ENCODE measurements at regions not wholly inside any gene's neighbourhood (a gene's known extent, or its start where the extent isn't known, plus 50 kb on each side); places are given as distances from the start of the nearest gene placed in this dataset.

DNA sequence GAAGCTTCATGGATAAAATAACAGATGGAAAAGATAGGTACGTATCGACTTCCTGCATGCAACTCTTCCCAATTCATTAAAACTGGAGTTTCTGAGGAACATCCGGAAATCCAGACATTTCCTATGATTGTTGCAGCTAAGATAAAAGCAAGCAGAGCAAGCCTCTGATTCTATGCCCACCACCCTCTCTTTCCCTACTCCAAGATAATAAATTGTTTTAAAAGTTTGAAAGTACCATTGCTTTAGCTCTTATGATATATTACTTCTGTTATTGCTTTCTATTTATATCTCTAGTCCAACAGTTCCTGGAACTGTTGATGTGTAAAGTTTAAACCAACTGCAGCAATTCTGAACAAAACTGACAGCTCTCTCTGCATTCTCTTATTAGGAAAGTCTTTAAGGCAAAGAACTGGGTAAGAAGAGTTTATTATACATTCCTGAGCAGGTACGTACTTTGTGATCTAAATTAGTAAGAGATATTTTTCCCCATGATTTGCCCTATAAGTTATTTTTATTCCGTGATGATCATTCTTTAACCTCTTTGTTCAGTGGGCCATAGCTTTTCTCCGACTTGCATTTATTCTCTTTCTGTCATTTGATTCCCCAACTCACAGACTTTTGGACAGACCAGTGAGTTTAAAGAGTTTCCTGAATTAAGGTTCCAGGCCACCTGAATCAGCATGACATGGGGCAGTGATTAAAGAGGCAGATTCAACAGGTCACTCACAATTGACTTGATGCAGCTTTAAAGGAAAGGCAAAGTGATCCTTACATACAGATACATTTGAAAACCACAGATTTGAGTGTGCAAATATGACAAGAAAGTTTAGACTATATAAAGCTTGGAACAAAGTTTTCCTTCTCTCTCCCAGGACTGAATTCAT, 94.2 kb upstream of the THRB start:
- no peaks in the 10 kb centered on the region for H3K9me3 Mint-ChIP-seq
- H3K36me3 Mint-ChIP-seq, result no peaks in the 10 kb centered on the region
- H3K27me3 Mint-ChIP-seq, result no peaks in the 10 kb centered on the region

DNA sequence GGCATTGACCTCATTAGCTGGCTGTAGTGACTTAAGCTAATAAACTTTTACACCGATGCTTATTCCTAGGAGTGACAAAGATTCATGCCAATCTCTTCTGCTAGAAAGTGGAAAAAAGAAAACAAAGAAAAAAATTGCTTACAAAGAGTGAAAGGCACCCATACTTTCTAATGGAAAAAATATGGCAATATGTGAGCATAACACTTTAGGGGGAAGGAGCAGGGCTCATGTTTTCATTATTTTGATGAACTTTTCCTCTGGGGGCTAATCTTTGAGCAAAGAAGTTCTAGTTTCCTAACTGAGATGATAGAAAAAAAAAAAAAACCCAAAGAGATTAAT, 94.8 kb upstream of the THRB start:
- DNase-seq (no peak), ATAC-seq (ENCODE audit: low read depth) (no peak)
- Mint-ChIP-seq H3K9me3 (no peaks in the 10 kb centered on the region), H3K36me3 (no peaks in the 10 kb centered on the region), H3K27ac (no peak overlapping the region), H3K4me3 (no peak overlapping the region), H3K27me3 (no peaks in the 10 kb centered on the region), H3K4me1 (no peaks in the 10 kb centered on the region)
- POLR2A ChIA-PET, result no interaction called here

More for the DNA sequence above, 94.2 kb upstream of the THRB start:
- POLR2A ChIA-PET, result no interaction called here
- H3K4me3 Mint-ChIP-seq, result no peak overlapping the region
- ATAC-seq (ENCODE audit: low read depth), result no peak
- no peaks in the 10 kb centered on the region for H3K4me1 Mint-ChIP-seq
- H3K27ac Mint-ChIP-seq, result no peak overlapping the region
- DNase-seq, result no peak

DNA sequence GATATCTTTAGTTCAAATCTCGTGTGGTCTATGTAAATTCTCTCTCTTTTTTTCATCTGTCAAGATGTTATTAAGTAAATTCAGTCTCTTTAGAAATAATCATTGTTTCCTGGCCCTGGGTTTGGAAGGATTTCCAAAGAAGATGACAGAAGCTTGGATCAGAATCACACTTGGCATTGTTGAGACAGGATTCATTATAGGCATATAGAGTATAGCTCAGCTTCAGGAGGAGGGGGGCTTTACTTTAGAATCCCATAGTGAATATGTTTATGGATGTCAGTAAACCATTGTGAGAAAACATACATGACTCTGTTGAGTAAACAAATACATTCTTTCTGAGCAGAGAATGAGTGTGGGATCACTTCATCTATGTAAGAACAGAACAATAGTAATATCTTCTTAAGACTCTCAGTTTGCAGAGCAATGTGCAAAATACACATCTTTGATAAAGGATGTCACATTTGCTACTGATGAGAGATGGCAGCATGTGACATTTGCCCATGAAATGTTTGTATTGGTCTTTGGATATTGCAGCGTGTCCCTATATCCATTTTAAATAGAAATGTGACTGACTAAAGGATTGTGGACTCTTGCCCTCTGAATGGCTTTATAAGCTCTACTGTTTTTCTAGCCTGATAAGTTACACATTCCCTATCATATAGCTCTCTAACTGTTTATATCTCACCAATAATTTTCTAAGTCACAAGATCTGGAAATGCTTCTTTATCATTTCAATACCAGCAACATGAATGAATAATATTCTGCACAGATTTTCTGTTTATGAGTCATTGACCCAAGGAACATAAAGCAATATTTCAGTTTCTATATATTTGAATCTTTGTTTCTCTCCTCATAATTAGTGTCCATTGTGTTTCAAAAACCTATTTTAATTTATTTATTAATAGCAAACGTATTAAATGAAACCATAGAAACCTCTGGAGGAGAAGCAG, 95.6 kb upstream of the THRB start:
- Mint-ChIP-seq H3K36me3 (no peaks in the 10 kb centered on the region), H3K9me3 (no peaks in the 10 kb centered on the region), H3K4me1 (no peaks in the 10 kb centered on the region), H3K4me3 (no peak overlapping the region), H3K27ac (no peak overlapping the region), H3K27me3 (no peaks in the 10 kb centered on the region)
- ATAC-seq (ENCODE audit: low read depth), result no peak
- DNase-seq, result no peak
- POLR2A ChIA-PET, result no interaction called here

DNA sequence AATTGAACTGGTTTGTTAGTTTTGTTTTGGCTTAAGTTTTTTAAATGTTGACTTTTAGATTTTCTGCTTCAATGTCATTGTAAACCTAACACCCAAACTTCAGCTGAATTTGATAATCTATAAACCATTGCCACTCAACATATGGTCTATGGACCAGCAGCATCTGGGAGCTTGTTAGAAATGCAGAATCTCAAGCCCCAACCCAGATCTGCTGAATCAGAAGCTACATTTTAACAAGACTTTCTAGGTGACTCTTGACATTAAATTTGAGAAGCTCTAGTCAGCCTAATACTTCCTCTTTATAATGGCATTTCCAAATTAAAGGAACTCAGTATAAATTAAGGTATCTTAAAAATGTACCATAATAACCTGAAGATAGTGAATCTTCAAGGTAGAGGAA, 96.5 kb upstream of the THRB start:
- no peak overlapping the region for H3K4me3 Mint-ChIP-seq
- H3K4me1 Mint-ChIP-seq, result no peaks in the 10 kb centered on the region
- H3K27ac Mint-ChIP-seq, result no peak overlapping the region
- DNase-seq (no peak), ATAC-seq (ENCODE audit: low read depth) (no peak)
- H3K36me3 Mint-ChIP-seq, result no peaks in the 10 kb centered on the region
- POLR2A ChIA-PET, result no interaction called here
- H3K9me3 Mint-ChIP-seq, result no peaks in the 10 kb centered on the region
- H3K27me3 Mint-ChIP-seq, result no peaks in the 10 kb centered on the region

DNA sequence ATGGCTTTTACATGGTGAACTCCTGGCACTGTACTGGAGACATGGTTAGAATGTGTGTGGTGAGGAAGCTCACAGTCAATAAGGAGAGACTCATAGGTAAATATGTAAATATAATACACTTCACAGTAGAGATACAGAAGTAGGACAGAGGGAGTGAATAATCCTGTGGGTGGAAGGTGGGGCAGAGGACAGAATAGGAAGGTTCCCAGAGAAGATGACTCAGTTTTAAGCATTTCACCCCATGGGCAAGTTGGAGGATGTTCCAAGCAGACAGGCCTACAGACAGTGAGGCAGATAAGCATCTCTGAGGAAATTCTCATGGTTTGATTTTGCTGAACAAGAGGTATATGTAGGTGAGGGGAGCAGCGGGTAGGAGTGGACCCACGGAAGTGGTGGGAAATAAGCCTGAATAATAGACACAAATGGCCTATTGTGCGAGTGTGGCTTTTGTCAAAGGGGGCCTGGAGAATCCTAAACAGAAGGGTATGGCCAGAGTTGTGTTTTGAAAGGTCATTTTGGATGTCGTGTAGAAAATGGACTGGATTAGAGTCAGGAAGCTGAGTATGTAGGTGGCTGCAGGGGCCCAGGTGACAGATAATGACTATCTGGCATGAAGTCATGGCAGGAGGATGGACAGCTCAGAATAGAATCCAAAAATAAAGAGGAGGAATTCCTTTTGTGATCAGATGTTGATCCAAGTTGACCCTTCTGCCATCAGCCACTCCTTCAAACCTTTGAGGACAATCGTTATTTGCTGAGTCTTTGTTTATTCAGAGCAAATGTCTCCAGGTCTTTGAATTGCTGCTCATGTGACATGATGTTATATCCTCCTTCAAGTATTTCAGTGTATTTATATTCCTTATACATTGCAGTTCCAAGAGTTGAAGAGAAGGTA, 97.3 kb upstream of the THRB start:
- Mint-ChIP-seq H3K9me3 (no peaks in the 10 kb centered on the region), H3K4me3 (no peak overlapping the region), H3K4me1 (no peaks in the 10 kb centered on the region), H3K36me3 (no peaks in the 10 kb centered on the region), H3K27me3 (no peaks in the 10 kb centered on the region), H3K27ac (no peak overlapping the region)
- no peak for ATAC-seq (ENCODE audit: low read depth)
- POLR2A ChIA-PET, result no interaction called here
- DNase-seq, result no peak

DNA sequence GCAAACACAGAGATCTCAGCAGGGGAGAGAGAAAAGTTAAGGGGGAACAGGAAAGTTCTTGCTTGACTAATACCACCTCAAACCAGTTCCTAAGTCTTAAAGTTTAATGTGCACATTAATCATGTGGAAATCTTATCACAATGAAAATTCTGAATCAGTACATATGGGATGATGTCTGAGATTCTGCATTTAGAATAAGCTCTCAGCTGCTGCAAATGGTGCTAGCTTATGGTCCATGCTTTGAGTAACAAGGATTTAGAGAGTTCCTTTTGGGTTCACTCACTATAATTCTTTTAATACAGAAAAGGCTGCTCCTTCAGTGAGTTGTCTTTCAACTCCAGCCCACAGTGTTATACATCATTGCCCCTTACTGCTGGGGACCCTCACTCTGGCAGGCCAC, 99.5 kb upstream of the THRB start:
- H3K27me3 Mint-ChIP-seq, result no peaks in the 10 kb centered on the region
- no peak for DNase-seq
- ATAC-seq (ENCODE audit: low read depth), result no peak
- no peaks in the 10 kb centered on the region for H3K4me1 Mint-ChIP-seq
- POLR2A ChIA-PET, result no interaction called here
- no peaks in the 10 kb centered on the region for H3K9me3 Mint-ChIP-seq
- H3K4me3 Mint-ChIP-seq, result no peak overlapping the region
- H3K27ac Mint-ChIP-seq, result no peak overlapping the region
- H3K36me3 Mint-ChIP-seq, result no peaks in the 10 kb centered on the region

DNA sequence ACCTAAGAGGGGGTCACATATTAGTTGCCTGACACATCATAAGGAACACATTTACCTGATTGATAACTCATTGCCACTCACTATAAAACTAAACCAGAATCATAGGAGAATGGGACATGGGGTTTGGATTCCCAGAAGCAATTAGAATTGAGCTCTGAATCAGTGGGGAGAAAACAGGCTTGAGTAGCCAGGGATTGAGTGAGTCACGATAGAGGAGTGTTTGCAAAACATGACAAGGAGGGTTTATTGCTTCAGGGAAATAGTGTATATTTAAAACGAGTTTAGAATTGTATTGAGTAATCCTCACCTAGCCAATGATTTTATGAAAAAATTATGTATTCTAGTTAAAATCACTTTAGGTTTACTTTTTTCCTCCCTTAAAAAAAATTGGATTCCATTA, 101.1 kb upstream of the THRB start:
- Mint-ChIP-seq H3K27me3 (no peaks in the 10 kb centered on the region), H3K27ac (no peak overlapping the region), H3K4me3 (no peak overlapping the region), H3K9me3 (no peaks in the 10 kb centered on the region), H3K4me1 (no peaks in the 10 kb centered on the region), H3K36me3 (no peaks in the 10 kb centered on the region)
- ATAC-seq (ENCODE audit: low read depth) (no peak), DNase-seq (no peak)
- POLR2A ChIA-PET, result no interaction called here

DNA sequence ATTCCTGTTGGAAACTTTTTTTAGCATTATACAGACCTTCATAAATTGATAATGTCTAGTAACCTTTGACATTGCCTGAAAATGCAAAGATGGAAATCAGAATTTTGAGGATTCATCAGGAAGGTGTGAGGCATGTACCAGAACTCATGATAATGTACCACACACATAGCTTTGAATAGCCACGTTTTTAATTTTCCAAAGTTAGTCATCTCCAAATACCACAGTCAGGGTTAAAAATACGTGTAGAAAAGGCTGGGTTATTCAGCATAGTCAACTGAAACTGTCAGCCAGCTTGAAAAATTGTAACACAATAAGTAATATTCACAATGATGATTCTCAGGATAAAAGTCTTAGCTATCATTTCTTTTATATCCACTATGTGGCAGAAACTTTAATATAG, 102.0 kb upstream of the THRB start:
- no peaks in the 10 kb centered on the region for H3K4me1 Mint-ChIP-seq
- ATAC-seq (ENCODE audit: low read depth), result no peak
- DNase-seq, result no peak
- H3K36me3 Mint-ChIP-seq, result no peaks in the 10 kb centered on the region
- H3K27me3 Mint-ChIP-seq, result no peaks in the 10 kb centered on the region
- POLR2A ChIA-PET, result no interaction called here
- no peak overlapping the region for H3K4me3 Mint-ChIP-seq
- H3K9me3 Mint-ChIP-seq, result no peaks in the 10 kb centered on the region
- no peak overlapping the region for H3K27ac Mint-ChIP-seq

DNA sequence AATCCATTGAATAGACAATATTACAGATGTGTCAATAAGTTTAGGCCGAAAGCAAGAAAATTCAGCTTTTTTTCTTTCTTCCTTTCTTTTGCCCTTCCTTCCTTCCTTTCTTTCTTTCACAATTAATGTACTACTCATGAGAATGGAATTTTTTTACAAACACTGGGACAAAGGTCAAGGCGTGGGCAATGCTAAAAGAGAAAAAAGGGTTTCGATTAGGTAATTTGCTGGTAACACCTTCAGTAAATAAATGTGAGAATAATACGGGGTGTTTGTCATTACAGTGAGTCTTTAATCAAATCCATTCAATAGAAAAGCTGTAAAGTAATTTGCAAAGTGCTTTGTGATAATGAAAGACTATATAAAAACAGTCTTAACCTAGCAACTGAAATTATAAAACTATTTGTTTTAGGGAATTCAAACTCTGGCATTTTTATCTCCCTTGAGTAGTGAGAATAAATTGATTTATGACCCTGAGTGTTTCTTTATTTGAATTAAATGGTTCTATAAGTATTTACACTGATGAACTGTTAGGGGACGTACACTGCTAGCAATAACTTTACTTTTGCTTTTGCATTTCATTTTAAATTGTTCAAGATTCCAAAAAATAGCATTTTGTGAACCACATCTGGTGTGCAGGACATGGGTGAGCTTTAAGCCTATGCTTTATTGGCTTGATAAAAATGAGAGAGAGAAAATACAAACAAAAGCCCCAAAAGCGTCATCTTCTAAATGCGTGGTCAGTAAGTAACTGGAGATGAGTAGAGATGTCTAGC, 104.2 kb upstream of the THRB start:
- Mint-ChIP-seq H3K4me1 (no peaks in the 10 kb centered on the region), H3K4me3 (no peak overlapping the region), H3K27me3 (no peaks in the 10 kb centered on the region), H3K27ac (no peak overlapping the region), H3K9me3 (no peaks in the 10 kb centered on the region), H3K36me3 (no peaks in the 10 kb centered on the region)
- POLR2A ChIA-PET, result no interaction called here
- DNase-seq (no peak), ATAC-seq (ENCODE audit: low read depth) (no peak)

DNA sequence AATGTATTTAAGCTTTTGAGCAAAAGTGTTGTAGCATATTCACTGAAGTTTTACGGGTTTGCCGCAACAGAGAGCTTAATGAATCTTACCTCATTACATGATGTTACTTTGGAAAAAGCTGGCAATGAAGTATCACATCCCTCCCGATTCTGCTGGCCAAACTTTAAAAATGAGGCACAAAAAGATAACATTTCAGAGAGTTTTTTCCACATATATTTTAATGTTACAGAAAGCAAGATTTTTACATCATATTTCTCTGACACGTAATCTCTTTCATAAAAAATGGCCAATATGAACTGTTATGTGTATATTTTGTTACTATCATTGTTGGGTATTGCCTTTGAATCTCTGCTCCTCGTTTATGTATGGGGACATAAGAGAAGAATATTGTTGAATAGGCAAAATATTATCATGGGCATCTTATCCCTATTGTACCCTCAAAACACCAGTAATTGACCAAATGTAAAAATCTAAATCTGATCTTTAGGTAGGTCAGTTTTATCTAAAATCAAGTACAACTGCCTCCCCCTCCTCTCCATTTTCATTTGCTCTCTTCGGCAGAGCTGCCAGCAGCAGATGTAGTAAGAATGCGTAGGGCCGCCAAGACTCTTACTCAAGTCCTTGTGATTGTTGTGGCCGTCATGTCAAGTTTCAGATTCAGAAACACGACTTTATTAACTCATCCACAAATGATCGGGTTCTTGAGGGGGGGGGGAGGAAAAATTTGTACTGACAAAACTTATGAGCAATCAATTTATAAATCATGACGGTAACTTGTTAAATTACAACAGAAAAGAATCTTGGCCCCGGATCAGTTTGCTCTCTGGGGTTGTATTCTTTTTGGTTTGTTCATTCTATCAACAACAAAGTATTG, 106.7 kb upstream of the THRB start:
- no peaks in the 10 kb centered on the region for H3K9me3 Mint-ChIP-seq
- POLR2A ChIA-PET, result no interaction called here
- ATAC-seq (ENCODE audit: low read depth), result no peak

DNA sequence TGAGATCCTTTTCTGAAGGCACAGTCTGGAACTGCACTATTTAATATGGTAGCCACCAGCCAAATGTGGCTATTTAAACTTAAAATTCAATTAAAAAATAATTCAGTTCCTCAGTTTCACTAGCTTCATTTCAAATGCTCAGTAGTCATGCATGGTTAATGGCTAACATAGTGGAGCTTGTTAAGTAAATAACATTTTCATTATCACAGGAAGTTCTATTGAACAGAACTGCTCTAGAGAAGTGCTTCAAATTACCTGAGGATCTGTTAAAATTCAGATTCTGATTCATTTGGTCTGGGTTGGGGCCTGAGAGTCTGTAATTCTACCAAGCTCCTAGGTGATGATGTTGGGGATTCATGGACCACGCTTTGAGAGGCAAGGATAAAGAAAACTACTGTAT, 109.6 kb upstream of the THRB start:
- Mint-ChIP-seq H3K27me3 (no peaks in the 10 kb centered on the region), H3K27ac (no peak overlapping the region), H3K4me1 (no peaks in the 10 kb centered on the region), H3K9me3 (no peaks in the 10 kb centered on the region), H3K4me3 (no peak overlapping the region), H3K36me3 (no peaks in the 10 kb centered on the region)
- no peak for DNase-seq
- POLR2A ChIA-PET, result no interaction called here
- ATAC-seq (ENCODE audit: low read depth), result no peak

More for the DNA sequence above, 106.7 kb upstream of the THRB start:
- Mint-ChIP-seq H3K4me1 (no peaks in the 10 kb centered on the region), H3K27ac (no peak overlapping the region), H3K36me3 (no peaks in the 10 kb centered on the region), H3K4me3 (no peak overlapping the region), H3K27me3 (no peaks in the 10 kb centered on the region)
- no peak for DNase-seq

DNA sequence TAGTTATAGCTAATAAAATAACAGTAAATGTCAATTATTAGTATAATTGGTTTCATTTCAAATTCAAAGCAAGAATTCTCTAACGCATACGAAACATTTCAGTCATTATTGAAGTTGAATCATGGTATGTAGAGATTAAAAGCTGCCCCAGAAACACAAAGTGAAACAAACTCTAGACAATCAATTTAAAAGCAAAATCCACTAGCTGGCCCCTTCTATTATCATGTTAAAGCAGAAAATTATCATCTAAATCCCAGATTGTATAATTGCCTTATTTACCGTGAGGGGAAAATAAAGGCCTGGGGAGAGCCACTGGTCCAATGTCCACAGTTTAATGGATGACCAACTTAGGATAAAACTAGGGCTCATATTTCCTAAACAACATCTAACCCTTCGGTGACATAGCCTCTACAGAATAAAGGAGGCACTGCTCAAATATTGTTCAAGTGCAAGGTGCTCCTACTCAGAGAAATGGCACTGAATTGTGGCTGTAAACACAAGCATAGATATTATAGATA, 110.9 kb upstream of the THRB start:
- POLR2A ChIA-PET, result no interaction called here
- DNase-seq, result no peak
- H3K27me3 Mint-ChIP-seq, result no peaks in the 10 kb centered on the region
- no peak for ATAC-seq (ENCODE audit: low read depth)
- H3K36me3 Mint-ChIP-seq, result no peaks in the 10 kb centered on the region
- H3K4me1 Mint-ChIP-seq, result no peaks in the 10 kb centered on the region
- no peak overlapping the region for H3K4me3 Mint-ChIP-seq
- H3K27ac Mint-ChIP-seq, result no peak overlapping the region
- H3K9me3 Mint-ChIP-seq, result no peaks in the 10 kb centered on the region
